Fibroblast of lung (primary cell): ENCODE measurements at regions not wholly inside any gene's neighbourhood (a gene's known extent, or its start where the extent isn't known, plus 50 kb on each side); places are given as distances from the start of the nearest gene placed in this dataset.

ENCODE experiments used
- DNase-seq, 2 donors: peaks; one replicate each; pipeline versions ENCODE4 v3.0.0 to v3.0.0-alpha.2; 2010; ENCODE audit warnings: low read depth in 2 of 2
- H2AFZ ChIP-seq: 2 replicates; pipeline ENCODE4 v1.5.1; 2012; ENCODE audit warnings: low read length, control low read depth, inconsistent platforms
- H3K27ac ChIP-seq: 2 replicates; pipeline ENCODE4 v1.5.1; 2011; ENCODE audit warnings: low read length, control low read depth; ENCODE audit not compliant: insufficient read depth
- H3K27me3 ChIP-seq: 2 replicates; pipeline ENCODE4 v1.5.1; 2011; ENCODE audit warnings: mild to moderate bottlenecking, low read length; ENCODE audit not compliant: control insufficient read depth, insufficient read depth
- H3K36me3 ChIP-seq: 2 replicates; pipeline ENCODE4 v1.5.1; 2011; ENCODE audit warnings: low read length; ENCODE audit not compliant: control insufficient read depth, insufficient read depth
- H3K4me1 ChIP-seq: 2 replicates; pipeline ENCODE4 v1.5.1; 2011; ENCODE audit warnings: low read length; ENCODE audit not compliant: control insufficient read depth, insufficient read depth; ENCODE audit errors: extremely low read depth
- H3K4me2 ChIP-seq: 2 replicates; pipeline ENCODE4 v1.5.1; 2011; ENCODE audit warnings: low read length, control low read depth; ENCODE audit not compliant: insufficient read depth; ENCODE audit errors: extremely low read depth
- H3K4me3 ChIP-seq, 4 experiments: fragments of 200-600 bp in 1 of 4; sonication (generic) in 1 of 4; replicated peaks in 1 of 4; 2 replicates each; pipeline ENCODE4 v1.5.1; 2011 to 2016; ENCODE audit warnings: low read length in 4 of 4, low read depth in 3 of 4, mild to moderate bottlenecking in 3 of 4, control low read depth in 2 of 4, inconsistent platforms in 1 of 4, mixed read lengths in 1 of 4; ENCODE audit not compliant: insufficient read depth in 1 of 4; ENCODE audit errors: control extremely low read depth in 1 of 4
- H3K79me2 ChIP-seq: 2 replicates; pipeline ENCODE4 v1.5.1; 2012; ENCODE audit warnings: mild to moderate bottlenecking, low read length, inconsistent platforms; ENCODE audit not compliant: control insufficient read depth, insufficient read depth
- H3K9ac ChIP-seq: 2 replicates; pipeline ENCODE4 v1.5.1; 2011; ENCODE audit warnings: mild to moderate bottlenecking, low read length, control low read depth; ENCODE audit not compliant: insufficient read depth
- H3K9me3 ChIP-seq: 2 replicates; pipeline ENCODE4 v1.5.1; 2012; ENCODE audit warnings: low read depth, low read length; ENCODE audit not compliant: control insufficient read depth, insufficient read depth
- H4K20me1 ChIP-seq: 2 replicates; pipeline ENCODE4 v1.5.1; 2011; ENCODE audit warnings: low read length; ENCODE audit not compliant: control insufficient read depth, insufficient read depth; ENCODE audit errors: extremely low read depth
- CTCF ChIP-seq, 2 donors: IDR thresholded peaks in 1 of 2; conservative IDR thresholded peaks in 1 of 2; 1 replicate in 1 of 2; 2 replicates in 1 of 2; pipeline ENCODE4 v1.5.1; 2011 to 2012; ENCODE audit warnings: low read length in 2 of 2, control low read depth in 1 of 2, inconsistent platforms in 1 of 2, low read depth in 1 of 2, mild to moderate bottlenecking in 1 of 2
- EZH2 ChIP-seq: IDR thresholded peaks from 2 replicates; pipeline ENCODE4 v1.5.1; 2012; ENCODE audit warnings: low read length, control low read depth, mild to moderate bottlenecking; ENCODE audit errors: missing control alignments

- no peak for TF ChIP-seq EZH2
- no peak for TF ChIP-seq CTCF (conservative IDR thresholded peaks at IDR 0.05 in 1 of 2, IDR thresholded peaks at IDR 0.05 in 1 of 2; ENCODE audit: low read depth in 1 of 2, low read length in 2 of 2)
- Histone ChIP-seq H3K27me3 (peaks cover 2% of the 10 kb centered on the region), H3K4me2 (no peak overlapping the region), H3K9me3 (no peaks in the 10 kb centered on the region), H2AFZ (no peak overlapping the region), H3K9ac (no peak overlapping the region), H3K36me3 (no peaks in the 10 kb centered on the region), H3K4me1 (no peaks in the 10 kb centered on the region), H3K4me3 (no peak overlapping the region), H3K79me2 (no peaks in the 10 kb centered on the region), H3K27ac (no peak overlapping the region), H4K20me1 (no peaks in the 10 kb centered on the region)
- no peak for DNase-seq
Observed at GRCh38 chr2:100683231-100683630, 120.4 kb downstream of the PDCL3 start.

- no peaks in the 10 kb centered on the region for H3K79me2 ChIP-seq
- H3K36me3 ChIP-seq: no peaks in the 10 kb centered on the region
- no peak for DNase-seq
- H3K27ac ChIP-seq: no peak overlapping the region
- H3K9ac ChIP-seq: no peak overlapping the region
- TF ChIP-seq EZH2: no peak
- no peak for TF ChIP-seq CTCF (conservative IDR thresholded peaks at IDR 0.05 in 1 of 2, IDR thresholded peaks at IDR 0.05 in 1 of 2; ENCODE audit: low read depth in 1 of 2, low read length in 2 of 2)
- H4K20me1 ChIP-seq: no peaks in the 10 kb centered on the region
- H3K4me1 ChIP-seq: no peaks in the 10 kb centered on the region
- no peaks in the 10 kb centered on the region for H3K9me3 ChIP-seq
- no peak overlapping the region for H2AFZ ChIP-seq
- no peak overlapping the region for H3K4me2 ChIP-seq
- H3K4me3 ChIP-seq: no peak overlapping the region
- H3K27me3 ChIP-seq: peaks cover 2% of the 10 kb centered on the region
Observed at GRCh38 chr2:100691846-100692245, 128.1 kb upstream of the NPAS2 start.

- no peak overlapping the region for H3K4me3 ChIP-seq
- no peak overlapping the region for H2AFZ ChIP-seq
- no peak overlapping the region for H3K9ac ChIP-seq
- H3K4me1 ChIP-seq: no peaks in the 10 kb centered on the region
- no peaks in the 10 kb centered on the region for H3K79me2 ChIP-seq
- no peaks in the 10 kb centered on the region for H3K36me3 ChIP-seq
- H3K27me3 ChIP-seq: peaks cover 2% of the 10 kb centered on the region
- no peak overlapping the region for H3K27ac ChIP-seq
- H4K20me1 ChIP-seq: no peaks in the 10 kb centered on the region
- H3K9me3 ChIP-seq: no peaks in the 10 kb centered on the region
- DNase-seq: no peak
- no peak for TF ChIP-seq CTCF (conservative IDR thresholded peaks at IDR 0.05 in 1 of 2, IDR thresholded peaks at IDR 0.05 in 1 of 2; ENCODE audit: low read depth in 1 of 2, low read length in 2 of 2)
- H3K4me2 ChIP-seq: no peak overlapping the region
Observed at GRCh38 chr2:100692381-100692780, 127.6 kb upstream of the NPAS2 start.
